Loucy (cell line): ENCODE measurements at regions not wholly inside any gene's neighbourhood (a gene's known extent, or its start where the extent isn't known, plus 50 kb on each side); places are given as distances from the start of the nearest gene placed in this dataset.

Experiments used
- H2AFZ ChIP-seq: fragments of 200-600 bp; sonication (generic); 2 replicates; pipeline ENCODE4 v1.6.0; 2016; ENCODE audit warnings: antibody characterized with exemption, mild to moderate bottlenecking, low read length, moderate library complexity
- H3F3A ChIP-seq: fragments of 200-600 bp; 2 replicates; pipeline ENCODE4 v1.6.0; 2016; ENCODE audit warnings: antibody characterized with exemption, low read depth, mild to moderate bottlenecking
- H3K27me3 ChIP-seq: fragments of 200-600 bp; sonication (generic); 2 replicates; pipeline ENCODE4 v1.6.1; 2014; ENCODE audit warnings: low read length, mild to moderate bottlenecking; ENCODE audit not compliant: insufficient read depth, poor library complexity, severe bottlenecking
- H3K36me3 ChIP-seq: fragments of 200-600 bp; sonication (generic); 2 replicates; pipeline ENCODE4 v1.6.1; 2016; ENCODE audit warnings: low read length; ENCODE audit not compliant: insufficient read depth
- H3K4me1 ChIP-seq: fragments of 200-600 bp; sonication (generic); 2 replicates; pipeline ENCODE4 v1.5.1; 2014; ENCODE audit warnings: low read length, mild to moderate bottlenecking; ENCODE audit not compliant: insufficient read depth, poor library complexity, severe bottlenecking
- H3K4me2 ChIP-seq: fragments of 200-600 bp; sonication (generic); 2 replicates; pipeline ENCODE4 v1.6.0; 2014; ENCODE audit warnings: antibody characterized with exemption, low read length, low read depth, mild to moderate bottlenecking; ENCODE audit not compliant: poor library complexity, severe bottlenecking
- H3K4me3 ChIP-seq: fragments of 200-600 bp; sonication (generic); 2 replicates; pipeline ENCODE4 v1.5.1; 2014; ENCODE audit warnings: low read length, mild to moderate bottlenecking, mixed read lengths; ENCODE audit not compliant: poor library complexity, severe bottlenecking
- H3K79me2 ChIP-seq: fragments of 200-600 bp; sonication (generic); 2 replicates; pipeline ENCODE4 v1.6.1; 2014; ENCODE audit warnings: low read length; ENCODE audit not compliant: insufficient read depth
- H3K9ac ChIP-seq: fragments of 200-600 bp; sonication (generic); 2 replicates; pipeline ENCODE4 v1.6.0; 2014; ENCODE audit warnings: mild to moderate bottlenecking, low read depth, low read length, moderate library complexity; ENCODE audit not compliant: poor library complexity, severe bottlenecking
- H3K9me2 ChIP-seq: fragments of 200-600 bp; sonication (generic); replicated peaks from 2 replicates; pipeline ENCODE4 v1.6.1; 2016; ENCODE audit warnings: low read depth, low read length, mixed read lengths
- H3K9me3 ChIP-seq: fragments of 200-600 bp; sonication (generic); 2 replicates; pipeline ENCODE4 v1.6.1; 2014; ENCODE audit warnings: mild to moderate bottlenecking, antibody characterized with exemption, low read length, low read depth; ENCODE audit not compliant: insufficient read depth
- H4K20me1 ChIP-seq: fragments of 200-600 bp; sonication (generic); 2 replicates; pipeline ENCODE4 v1.6.0; 2014; ENCODE audit warnings: antibody characterized with exemption, low read length, mild to moderate bottlenecking; ENCODE audit not compliant: insufficient read depth, poor library complexity, severe bottlenecking
- EZH2phosphoT487 ChIP-seq: fragments of 200-600 bp; IDR thresholded peaks from 2 replicates; pipeline ENCODE4 v1.6.1; 2018; ENCODE audit warnings: antibody characterized with exemption, mild to moderate bottlenecking, moderate library complexity, borderline replicate concordance
- TF ChIP-seq, protein P1 (sequence below): fragments of 200-600 bp; sonication (generic); conservative IDR thresholded peaks from 2 replicates; pipeline ENCODE4 v1.5.1; 2014; ENCODE audit warnings: mild to moderate bottlenecking, antibody characterized with exemption, low read length

DNA sequence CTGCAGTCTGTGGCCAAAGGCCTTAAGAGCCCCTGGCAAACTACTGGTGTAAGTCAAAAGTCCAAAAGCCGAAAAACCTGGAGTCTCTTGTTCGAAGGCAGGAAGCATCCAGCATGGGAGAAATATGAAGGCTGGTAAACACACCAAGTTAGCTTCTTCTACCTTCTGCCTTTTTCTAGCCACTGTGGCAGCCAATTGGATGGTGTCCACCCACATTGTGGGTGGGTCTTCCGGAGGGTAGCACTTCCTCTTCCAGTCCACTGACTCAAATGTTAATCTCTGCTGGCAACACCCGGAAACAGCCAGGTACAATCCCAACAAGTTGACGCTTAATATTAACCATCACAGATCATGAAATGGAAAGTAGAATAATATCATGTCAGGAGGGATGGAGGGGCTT is 827.6 kb downstream of the SORCS1 start:
- H2AFZ ChIP-seq = no peak overlapping the region
- H3K79me2 ChIP-seq = no peaks in the 10 kb centered on the region
- H4K20me1 ChIP-seq = no peaks in the 10 kb centered on the region
- no peak overlapping the region for H3K9ac ChIP-seq
- no peak overlapping the region for H3K4me2 ChIP-seq
- no peak overlapping the region for H3K4me3 ChIP-seq
- no peaks in the 10 kb centered on the region for H3K9me3 ChIP-seq
- TF ChIP-seq, protein P1, sequence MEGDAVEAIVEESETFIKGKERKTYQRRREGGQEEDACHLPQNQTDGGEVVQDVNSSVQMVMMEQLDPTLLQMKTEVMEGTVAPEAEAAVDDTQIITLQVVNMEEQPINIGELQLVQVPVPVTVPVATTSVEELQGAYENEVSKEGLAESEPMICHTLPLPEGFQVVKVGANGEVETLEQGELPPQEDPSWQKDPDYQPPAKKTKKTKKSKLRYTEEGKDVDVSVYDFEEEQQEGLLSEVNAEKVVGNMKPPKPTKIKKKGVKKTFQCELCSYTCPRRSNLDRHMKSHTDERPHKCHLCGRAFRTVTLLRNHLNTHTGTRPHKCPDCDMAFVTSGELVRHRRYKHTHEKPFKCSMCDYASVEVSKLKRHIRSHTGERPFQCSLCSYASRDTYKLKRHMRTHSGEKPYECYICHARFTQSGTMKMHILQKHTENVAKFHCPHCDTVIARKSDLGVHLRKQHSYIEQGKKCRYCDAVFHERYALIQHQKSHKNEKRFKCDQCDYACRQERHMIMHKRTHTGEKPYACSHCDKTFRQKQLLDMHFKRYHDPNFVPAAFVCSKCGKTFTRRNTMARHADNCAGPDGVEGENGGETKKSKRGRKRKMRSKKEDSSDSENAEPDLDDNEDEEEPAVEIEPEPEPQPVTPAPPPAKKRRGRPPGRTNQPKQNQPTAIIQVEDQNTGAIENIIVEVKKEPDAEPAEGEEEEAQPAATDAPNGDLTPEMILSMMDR = no peak
- TF ChIP-seq EZH2phosphoT487 = no peak
- H3K27me3 ChIP-seq = no peaks in the 10 kb centered on the region
- H3K36me3 ChIP-seq = no peaks in the 10 kb centered on the region
- H3K9me2 ChIP-seq = no peaks in the 10 kb centered on the region
- H3K4me1 ChIP-seq = no peaks in the 10 kb centered on the region
- no peaks in the 10 kb centered on the region for H3F3A ChIP-seq

DNA sequence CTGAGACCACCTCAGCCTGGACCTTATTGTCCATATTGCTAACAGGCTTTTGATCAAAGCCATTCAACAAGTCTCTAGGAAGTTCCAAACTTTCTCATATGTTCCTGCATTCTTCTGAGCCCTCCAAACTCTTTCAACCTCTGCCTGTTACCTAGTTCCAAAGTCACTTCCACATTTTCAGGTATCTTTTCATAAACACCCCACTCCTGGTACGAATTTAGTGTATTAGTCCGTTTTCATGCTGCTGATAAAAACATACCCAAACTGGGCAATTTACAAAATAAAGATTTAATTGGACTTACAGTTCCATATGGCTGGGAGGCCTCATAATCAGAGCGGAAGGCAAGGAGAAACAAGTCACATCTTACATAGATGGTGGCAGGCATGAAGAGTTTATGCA is 836.8 kb downstream of the SORCS1 start:
- H3K4me1 ChIP-seq = no peaks in the 10 kb centered on the region
- H3K4me3 ChIP-seq = no peak overlapping the region
- no peaks in the 10 kb centered on the region for H3K9me2 ChIP-seq
- no peaks in the 10 kb centered on the region for H3K27me3 ChIP-seq
- no peak overlapping the region for H2AFZ ChIP-seq
- no peak overlapping the region for H3K9ac ChIP-seq
- H4K20me1 ChIP-seq = no peaks in the 10 kb centered on the region
- no peak overlapping the region for H3K4me2 ChIP-seq
- no peak for TF ChIP-seq EZH2phosphoT487
- TF ChIP-seq, protein P1 = no peak
- H3K79me2 ChIP-seq = no peaks in the 10 kb centered on the region
- H3F3A ChIP-seq = no peaks in the 10 kb centered on the region
- no peaks in the 10 kb centered on the region for H3K9me3 ChIP-seq
- no peaks in the 10 kb centered on the region for H3K36me3 ChIP-seq

GRCh38 chr10:106320876-106321275 is 843.6 kb downstream of the SORCS1 start:
- H3K4me1 ChIP-seq = no peaks in the 10 kb centered on the region
- no peaks in the 10 kb centered on the region for H3K9me3 ChIP-seq
- H3K4me2 ChIP-seq = no peak overlapping the region
- H4K20me1 ChIP-seq = no peaks in the 10 kb centered on the region
- no peaks in the 10 kb centered on the region for H3K9me2 ChIP-seq
- TF ChIP-seq EZH2phosphoT487 = no peak
- TF ChIP-seq, protein P1 = no peak
- no peak overlapping the region for H2AFZ ChIP-seq
- H3K9ac ChIP-seq = no peak overlapping the region
- H3K4me3 ChIP-seq = no peak overlapping the region
- H3K27me3 ChIP-seq = no peaks in the 10 kb centered on the region
- H3K79me2 ChIP-seq = no peaks in the 10 kb centered on the region
- H3F3A ChIP-seq = no peaks in the 10 kb centered on the region
- H3K36me3 ChIP-seq = no peaks in the 10 kb centered on the region
